Breast epithelium (tissue), 3 donors: ENCODE measurements at regions not wholly inside any gene's neighbourhood (a gene's known extent, or its start where the extent isn't known, plus 50 kb on each side); places are given as distances from the start of the nearest gene placed in this dataset.

Experiments
- CTCF ChIP-seq, 3 donors: fragments of 450-650 bp; IDR thresholded peaks; one replicate each; pipeline ENCODE4 v1.5.1; 2016 to 2017; ENCODE audit warnings: antibody characterized with exemption in 3 of 3, mild to moderate bottlenecking in 3 of 3, moderate library complexity in 3 of 3
- POLR2A ChIP-seq: fragments of 450-650 bp; IDR thresholded peaks from one replicate; pipeline ENCODE4 v1.6.1; 2016; ENCODE audit warnings: antibody characterized with exemption, mild to moderate bottlenecking, moderate library complexity
- POLR2AphosphoS5 ChIP-seq, 3 donors: sonication (generic); formaldehyde crosslinking; IDR thresholded peaks; one replicate each; pipeline ENCODE4 v1.6.1; 2017; ENCODE audit warnings: antibody characterized with exemption in 3 of 3

- TF ChIP-seq CTCF (IDR thresholded peaks at IDR 0.05) (no peak), POLR2A (no peak), POLR2AphosphoS5 (IDR thresholded peaks at IDR 0.05) (no peak)
Observed at GRCh38 chr2:239465017-239466001, 64.5 kb upstream of the HDAC4 start.
